K562 (cell line): ENCODE measurements at regions not wholly inside any gene's neighbourhood (a gene's known extent, or its start where the extent isn't known, plus 50 kb on each side); places are given as distances from the start of the nearest gene placed in this dataset.

Experiments
- ATAC-seq: fragments of 200-7000 bp; cut with Tn5 transposase; 3 replicates; pipeline ENCODE4 v1.9.1; 2020; ENCODE audit warnings: moderate library complexity
- BruUV-seq: library from RNA; stranded (reverse); fragments of 400-500 nt; replicated peaks from 2 replicates; lab custom pipeline; 2021; lab: Mats Ljungman, UMichigan
- CTCF ChIA-PET: fragments of 300-600 bp; formaldehyde crosslinking; extraction: SDS; loops from one replicate; lab custom pipeline; 2021; ENCODE audit warnings: low intra/inter-chr PET ratio; lab: Yijun Ruan, JAX
- POLR2A ChIA-PET: fragments of 300-600, 350-650 bp; sonication (Branson Sonifier 250); formaldehyde crosslinking; extraction: SDS; loops from one replicate; lab custom pipeline; 2021; ENCODE audit warnings: antibody characterized with exemption, inconsistent platforms; lab: Yijun Ruan, JAX
- DNase-seq, 4 experiments: peaks; one replicate each; pipeline versions ENCODE4 v3.0.0 to v3.0.0-alpha.2; 2011 to 2018; ENCODE audit warnings: low spot score in 3 of 4, mixed read lengths in 3 of 4; ENCODE audit errors: extremely low read depth in 1 of 4
- FAIRE-seq: peaks from 2 replicates; lab custom pipeline; 2011; peaks lifted over from hg19 to GRCh38; lab: Jason Lieb, UNC
- H2AFZ ChIP-seq: 2 replicates; pipeline ENCODE4 v1.6.0; 2011; ENCODE audit warnings: low read depth, low read length, control low read depth, inconsistent platforms
- H3K27ac ChIP-seq: fragments of 200-600 bp; 3 replicates; pipeline ENCODE4 v1.8.0; 2011; ENCODE audit warnings: low read depth, mild to moderate bottlenecking, control low read depth, inconsistent platforms, low read length, moderate library complexity, mixed read lengths; ENCODE audit errors: extremely low read depth
- H3K27me3 ChIP-seq, 2 experiments: fragments of 300-600 bp in 1 of 2; 2 replicates in 1 of 2; 3 replicates in 1 of 2; pipeline versions ENCODE4 v1.6.0 to v1.8.0; 2011; ENCODE audit warnings: inconsistent platforms in 2 of 2, low read length in 2 of 2, mild to moderate bottlenecking in 1 of 2, mixed read lengths in 1 of 2, moderate library complexity in 1 of 2; ENCODE audit not compliant: control insufficient read depth in 2 of 2, insufficient read depth in 2 of 2
- H3K36me3 ChIP-seq: fragments of 300-600 bp; 3 replicates; pipeline ENCODE4 v1.8.0; 2011; ENCODE audit warnings: mild to moderate bottlenecking, low read length, inconsistent platforms; ENCODE audit not compliant: control insufficient read depth, insufficient read depth
- H3K4me1 ChIP-seq, 2 experiments: fragments of 200-600 bp in 1 of 2; replicated peaks in 1 of 2; 2 replicates in 1 of 2; 3 replicates in 1 of 2; pipeline versions ENCODE4 v1.5.1 to v1.8.0; 2011; ENCODE audit warnings: inconsistent platforms in 2 of 2, low read length in 2 of 2, mild to moderate bottlenecking in 1 of 2, mixed read lengths in 1 of 2, moderate library complexity in 1 of 2; ENCODE audit not compliant: control insufficient read depth in 2 of 2, insufficient read depth in 2 of 2
- H3K4me2 ChIP-seq: 2 replicates; pipeline ENCODE4 v1.6.1; 2011; ENCODE audit warnings: low read length, control low read depth, inconsistent platforms, mixed read lengths; ENCODE audit not compliant: insufficient read depth
- H3K4me3 ChIP-seq: fragments of 200-600 bp; sonication (generic), shearing (Covaris generic); 2 replicates; pipeline ENCODE4 v1.5.1; 2016; ENCODE audit warnings: control low read depth, inconsistent platforms
- H3K79me2 ChIP-seq: fragments of 200-600 bp; 3 replicates; pipeline ENCODE4 v1.8.0; 2011; ENCODE audit warnings: low read length, inconsistent platforms; ENCODE audit not compliant: control insufficient read depth, insufficient read depth
- H3K9ac ChIP-seq, 2 experiments: 2 replicates each; pipeline versions ENCODE4 v1.6.0 to v1.6.1; 2011; ENCODE audit warnings: low read depth in 2 of 2, low read length in 2 of 2, control low read depth in 1 of 2, inconsistent platforms in 1 of 2, mild to moderate bottlenecking in 1 of 2, mixed read lengths in 1 of 2; ENCODE audit not compliant: insufficient read depth in 1 of 2
- H3K9me1 ChIP-seq: one replicate; pipeline ENCODE4 v1.6.0; 2011; ENCODE audit warnings: inconsistent platforms, mild to moderate bottlenecking, low read length, moderate library complexity; ENCODE audit not compliant: control insufficient read depth, insufficient read depth
- H3K9me3 ChIP-seq: replicated peaks from 2 replicates; pipeline ENCODE4 v1.5.1; 2011; ENCODE audit warnings: low read depth, low read length, inconsistent platforms; ENCODE audit not compliant: control insufficient read depth, insufficient read depth
- H4K20me1 ChIP-seq: replicated peaks from 2 replicates; pipeline ENCODE4 v1.6.1; 2011; ENCODE audit warnings: low read length, inconsistent platforms, mixed read lengths; ENCODE audit not compliant: control insufficient read depth, insufficient read depth
- BCL6 ChIP-seq: fragments of 250-450 bp; sonication (Bioruptor Pico); IDR thresholded peaks from 2 replicates; pipeline ENCODE4 v1.4.0; 2020
- ELF4 ChIP-seq: fragments of 450-650 bp; formaldehyde crosslinking; IDR thresholded peaks from 2 replicates; pipeline ENCODE4 v1.4.0; 2022; ENCODE audit warnings: missing genetic modification characterization
- EWSR1 ChIP-seq: fragments of 450-650 bp; IDR thresholded peaks from 2 replicates; pipeline ENCODE4 v1.6.1; 2018; ENCODE audit warnings: borderline replicate concordance, mild to moderate bottlenecking, low read depth, moderate library complexity; ENCODE audit not compliant: partially characterized antibody
- KLF16 ChIP-seq: IDR thresholded peaks from 2 replicates; pipeline ENCODE4 v1.6.1; 2016; ENCODE audit warnings: antibody characterized with exemption
- NCOA4 ChIP-seq: fragments of 450-650 bp; IDR thresholded peaks from 2 replicates; pipeline ENCODE4 v1.6.1; 2018; ENCODE audit warnings: mild to moderate bottlenecking; ENCODE audit not compliant: partially characterized antibody
- SIRT6 ChIP-seq: IDR thresholded peaks from one replicate; pipeline ENCODE4 v1.6.1; 2012; ENCODE audit warnings: low read depth, mild to moderate bottlenecking, control low read depth, inconsistent platforms, low read length, moderate library complexity
- ZNF449 ChIP-seq: fragments of 250-450 bp; sonication (Bioruptor Pico); IDR thresholded peaks from 2 replicates; pipeline ENCODE4 v1.8.0; 2022; ENCODE audit warnings: moderate library complexity, mild to moderate bottlenecking, inconsistent platforms
- ZNF507 ChIP-seq: conservative IDR thresholded peaks from 2 replicates; pipeline ENCODE4 v1.6.1; 2017; ENCODE audit warnings: missing genetic modification characterization, missing compliant biosample characterization
- WGBS: fragments of 100-300 bp; shearing (Covaris generic); methylation state at CpG from one replicate; pipeline ENCODE4 v1.1.6; 2016; ENCODE audit warnings: low coverage, mixed read lengths; ENCODE audit not compliant: insufficient coverage; ENCODE audit errors: missing lambda C conversion rate; 5-methylcytosine and 5-hydroxymethylcytosine counted together
- in situ Hi-C: fragments of 300-500 bp; cut with MboI; formaldehyde crosslinking; loops from 4 replicates; pipeline ENCODE4 v1.15.0; 2018; ENCODE audit warnings: inconsistent platforms, mixed read lengths
- intact Hi-C: fragments of 100-400 bp; cut with micrococcal nuclease; formaldehyde crosslinking; loops from 2 replicates; pipeline ENCODE4 v1.14.2; 2022
- TF ChIP-seq, protein P1 (sequence below): sonication (generic); formaldehyde crosslinking; IDR thresholded peaks from 2 replicates; pipeline ENCODE4 v1.8.0; 2022; ENCODE audit warnings: mild to moderate bottlenecking, missing genetic modification reagents

DNA sequence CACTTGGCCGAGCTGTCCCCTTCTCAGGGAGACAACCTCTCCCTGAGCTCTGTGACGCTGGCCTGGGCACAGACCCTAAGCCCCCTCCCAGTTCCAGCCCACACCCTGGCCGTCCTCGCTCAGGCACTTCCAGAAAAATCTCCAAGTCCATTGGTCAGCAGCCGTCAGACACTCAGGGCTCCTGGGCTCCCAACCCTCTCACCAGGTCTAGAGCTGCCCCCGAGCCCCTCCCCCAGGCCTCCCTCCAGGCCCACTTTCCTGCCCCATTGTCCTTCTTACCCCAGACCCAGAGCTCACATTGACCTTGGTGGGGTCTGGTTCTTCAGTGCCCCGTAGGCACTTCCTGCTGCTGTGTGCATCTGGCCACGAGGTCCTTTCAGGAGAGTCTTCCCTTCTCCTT, 249.3 kb upstream of the RTL1 start:
- Histone ChIP-seq H3K27me3 (peaks cover 5 to 14% of the 10 kb centered on the region in 2 experiments; a peak in 4 of 5 replicates), H3K9me1 (no peaks in the 10 kb centered on the region), H3K9ac (no peak overlapping the region), H3K9me3 (no peaks in the 10 kb centered on the region), H2AFZ (no peak overlapping the region), H3K4me1 (0 out of 5 replicates have a peak, but pooled peaks cover 0 to 4% of the 10 kb centered on the region in 2 experiments), H3K36me3 (no peaks in the 10 kb centered on the region)
- CTCF ChIA-PET, result no interaction called here
- DNase-seq, result no peak
- in situ Hi-C loops, result no loop called here
- TF ChIP-seq SIRT6 (no peak), NCOA4 (no peak), EWSR1 (no peak), BCL6 (CRISPR knock-in tag) (no peak), ELF4 (CRISPR knock-in tag) (no peak), KLF16 (no peak), ZNF449 (CRISPR knock-in tag) (no peak), ZNF507 (tag) (no peak)
- TF ChIP-seq, protein P1, sequence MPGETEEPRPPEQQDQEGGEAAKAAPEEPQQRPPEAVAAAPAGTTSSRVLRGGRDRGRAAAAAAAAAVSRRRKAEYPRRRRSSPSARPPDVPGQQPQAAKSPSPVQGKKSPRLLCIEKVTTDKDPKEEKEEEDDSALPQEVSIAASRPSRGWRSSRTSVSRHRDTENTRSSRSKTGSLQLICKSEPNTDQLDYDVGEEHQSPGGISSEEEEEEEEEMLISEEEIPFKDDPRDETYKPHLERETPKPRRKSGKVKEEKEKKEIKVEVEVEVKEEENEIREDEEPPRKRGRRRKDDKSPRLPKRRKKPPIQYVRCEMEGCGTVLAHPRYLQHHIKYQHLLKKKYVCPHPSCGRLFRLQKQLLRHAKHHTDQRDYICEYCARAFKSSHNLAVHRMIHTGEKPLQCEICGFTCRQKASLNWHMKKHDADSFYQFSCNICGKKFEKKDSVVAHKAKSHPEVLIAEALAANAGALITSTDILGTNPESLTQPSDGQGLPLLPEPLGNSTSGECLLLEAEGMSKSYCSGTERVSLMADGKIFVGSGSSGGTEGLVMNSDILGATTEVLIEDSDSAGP, result no peak
- TF ChIP-seq, all 486 proteins: peak for 0
- H3K27ac ChIP-seq, result no peak overlapping the region
- 0% methylated on average over 5 of the region's 8 CpGs for WGBS
- no peak overlapping the region for H3K4me2 ChIP-seq
- BruUV-seq, result no TSS peak
- ATAC-seq, result no peak
- no peak for FAIRE-seq
- no peaks in the 10 kb centered on the region for H4K20me1 ChIP-seq
- H3K79me2 ChIP-seq, result no peaks in the 10 kb centered on the region
- no peak overlapping the region for H3K4me3 ChIP-seq
- intact Hi-C loops, result no loop called here
- POLR2A ChIA-PET, result interaction anchor here (0.6 kb wide), 1 partner anchor 1469 kb away, joined by 3 read pairs; no protein-coding TSS in a partner anchor
